OCI-LY7 (cell line): ENCODE measurements at regions not wholly inside any gene's neighbourhood (a gene's known extent, or its start where the extent isn't known, plus 50 kb on each side); places are given as distances from the start of the nearest gene placed in this dataset.

ENCODE experiments used
- BruUV-seq: library from RNA; stranded (reverse); fragments of 400-500 nt; replicated peaks from 2 replicates; lab custom pipeline; 2021; lab: Mats Ljungman, UMichigan
- CTCF ChIA-PET: fragments of 300-600 bp; sonication (Branson Sonifier 250); formaldehyde crosslinking; loops from one replicate; lab custom pipeline; 2022; ENCODE audit warnings: antibody characterized with exemption; ENCODE audit not compliant: unreplicated experiment; lab: Charles Lee
- POLR2A ChIA-PET: fragments of 300-600 bp; sonication (Branson Sonifier 250); formaldehyde crosslinking; loops from one replicate; lab custom pipeline; 2022; ENCODE audit warnings: antibody characterized with exemption; lab: Charles Lee
- DNase-seq: peaks from one replicate; pipeline ENCODE4 v3.0.0-alpha.2; 2015; ENCODE audit warnings: low spot score
- H2AFZ ChIP-seq: fragments of 200-600 bp; sonication (generic), shearing (Covaris generic); 2 replicates; pipeline ENCODE4 v1.6.1; 2014; ENCODE audit warnings: mild to moderate bottlenecking, antibody characterized with exemption, low read length, moderate library complexity
- H3K27ac ChIP-seq: fragments of 200-600 bp; sonication (generic); 2 replicates; pipeline ENCODE4 v1.5.1; 2014; ENCODE audit warnings: mixed run types, low read depth, mild to moderate bottlenecking, moderate library complexity, low read length, inconsistent platforms; ENCODE audit not compliant: poor library complexity, severe bottlenecking
- H3K36me3 ChIP-seq: fragments of 200-600 bp; sonication (generic); 2 replicates; pipeline ENCODE4 v1.6.1; 2014; ENCODE audit warnings: mild to moderate bottlenecking, antibody characterized with exemption, low read length, moderate library complexity, mixed read lengths; ENCODE audit not compliant: insufficient read depth
- H3K4me1 ChIP-seq: fragments of 200-600 bp; sonication (generic); 2 replicates; pipeline ENCODE4 v1.5.1; 2014; ENCODE audit warnings: mild to moderate bottlenecking, low read length; ENCODE audit not compliant: insufficient read depth, poor library complexity, severe bottlenecking
- H3K4me2 ChIP-seq: fragments of 200-600 bp; sonication (generic); 2 replicates; pipeline ENCODE4 v1.6.1; 2014; ENCODE audit warnings: mild to moderate bottlenecking, low read length
- H3K4me3 ChIP-seq: fragments of 200-600 bp; sonication (generic); 2 replicates; pipeline ENCODE4 v1.5.1; 2014; ENCODE audit warnings: mild to moderate bottlenecking, low read depth, low read length; ENCODE audit not compliant: poor library complexity, severe bottlenecking
- H3K79me2 ChIP-seq: fragments of 200-600 bp; sonication (generic); 2 replicates; pipeline ENCODE4 v1.6.1; 2016; ENCODE audit warnings: low read depth, mild to moderate bottlenecking, low read length, moderate library complexity, mixed read lengths; ENCODE audit not compliant: insufficient read depth
- H3K9me2 ChIP-seq: fragments of 200-600 bp; sonication (generic); 2 replicates; pipeline ENCODE4 v1.6.1; 2016; ENCODE audit warnings: mild to moderate bottlenecking, low read length, mixed read lengths; ENCODE audit not compliant: insufficient read depth
- H3K9me3 ChIP-seq: fragments of 200-600 bp; sonication (generic); 2 replicates; pipeline ENCODE4 v1.6.1; 2014; ENCODE audit warnings: mild to moderate bottlenecking, mixed run types, low read length, mixed read lengths
- H4K20me1 ChIP-seq: fragments of 200-600 bp; sonication (generic); 2 replicates; pipeline ENCODE4 v1.6.1; 2014; ENCODE audit warnings: mild to moderate bottlenecking, antibody characterized with exemption, low read length, moderate library complexity, mixed read lengths; ENCODE audit not compliant: insufficient read depth
- EZH2phosphoT487 ChIP-seq: fragments of 200-600 bp; sonication (generic); IDR thresholded peaks from 2 replicates; pipeline ENCODE4 v1.6.1; 2018; ENCODE audit warnings: low read depth, borderline replicate concordance, mild to moderate bottlenecking, mixed run types, antibody characterized with exemption, low read length, moderate library complexity, mixed read lengths
- intact Hi-C: fragments of 100-400 bp; cut with micrococcal nuclease; formaldehyde crosslinking; loops from one replicate; pipeline ENCODE4 v1.10.0; 2022; ENCODE audit not compliant: unreplicated experiment
- TF ChIP-seq, protein P1 (sequence below): fragments of 200-600 bp; sonication (generic); conservative IDR thresholded peaks from 2 replicates; pipeline ENCODE4 v1.5.1; 2014; ENCODE audit warnings: mild to moderate bottlenecking, antibody characterized with exemption, low read length, moderate library complexity, mixed read lengths

- Histone ChIP-seq H3K4me1 (no peaks in the 10 kb centered on the region), H3K79me2 (no peaks in the 10 kb centered on the region), H3K9me3 (no peaks in the 10 kb centered on the region), H3K36me3 (no peaks in the 10 kb centered on the region), H4K20me1 (no peaks in the 10 kb centered on the region), H3K4me3 (no peak overlapping the region), H3K9me2 (no peaks in the 10 kb centered on the region), H3K4me2 (no peak overlapping the region), H3K27ac (no peak overlapping the region), H2AFZ (no peak overlapping the region)
- no TSS peak for BruUV-seq
- DNase-seq = no peak
- ChIA-PET POLR2A (interaction anchor here (0.8 kb wide), 1 partner anchor 9 kb away, joined by 3 read pairs; no protein-coding TSS in a partner anchor), CTCF (no interaction called here)
- TF ChIP-seq, protein P1, sequence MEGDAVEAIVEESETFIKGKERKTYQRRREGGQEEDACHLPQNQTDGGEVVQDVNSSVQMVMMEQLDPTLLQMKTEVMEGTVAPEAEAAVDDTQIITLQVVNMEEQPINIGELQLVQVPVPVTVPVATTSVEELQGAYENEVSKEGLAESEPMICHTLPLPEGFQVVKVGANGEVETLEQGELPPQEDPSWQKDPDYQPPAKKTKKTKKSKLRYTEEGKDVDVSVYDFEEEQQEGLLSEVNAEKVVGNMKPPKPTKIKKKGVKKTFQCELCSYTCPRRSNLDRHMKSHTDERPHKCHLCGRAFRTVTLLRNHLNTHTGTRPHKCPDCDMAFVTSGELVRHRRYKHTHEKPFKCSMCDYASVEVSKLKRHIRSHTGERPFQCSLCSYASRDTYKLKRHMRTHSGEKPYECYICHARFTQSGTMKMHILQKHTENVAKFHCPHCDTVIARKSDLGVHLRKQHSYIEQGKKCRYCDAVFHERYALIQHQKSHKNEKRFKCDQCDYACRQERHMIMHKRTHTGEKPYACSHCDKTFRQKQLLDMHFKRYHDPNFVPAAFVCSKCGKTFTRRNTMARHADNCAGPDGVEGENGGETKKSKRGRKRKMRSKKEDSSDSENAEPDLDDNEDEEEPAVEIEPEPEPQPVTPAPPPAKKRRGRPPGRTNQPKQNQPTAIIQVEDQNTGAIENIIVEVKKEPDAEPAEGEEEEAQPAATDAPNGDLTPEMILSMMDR = no peak
- TF ChIP-seq EZH2phosphoT487 = no peak
- intact Hi-C loops = no loop called here
Observed at GRCh38 chr10:36253731-36254130, 611.6 kb upstream of the FZD8 start.

DNA sequence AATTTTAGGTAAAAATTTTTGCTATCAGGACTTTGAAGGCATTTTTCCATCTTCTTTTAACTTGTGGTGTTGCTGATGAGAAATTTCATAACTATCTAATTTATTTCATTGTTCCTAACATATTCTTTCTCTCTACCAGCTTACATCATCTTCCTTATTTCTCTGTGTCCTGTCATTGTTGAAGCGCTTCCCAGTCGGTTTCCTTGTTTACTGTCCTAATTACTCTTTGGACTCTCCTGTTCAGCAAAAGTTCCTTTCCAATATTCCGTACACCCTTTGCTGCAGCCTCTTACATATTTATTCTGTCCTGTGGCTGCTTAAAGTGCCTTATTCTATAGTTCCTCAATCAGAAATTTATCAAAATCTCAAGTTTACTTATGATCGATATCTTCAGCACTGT, 609.0 kb upstream of the FZD8 start:
- no peaks in the 10 kb centered on the region for H4K20me1 ChIP-seq
- DNase-seq = no peak
- no peak overlapping the region for H3K27ac ChIP-seq
- no peaks in the 10 kb centered on the region for H3K9me3 ChIP-seq
- intact Hi-C loops = no loop called here
- ChIA-PET POLR2A (no interaction called here), CTCF (no interaction called here)
- H3K4me1 ChIP-seq = no peaks in the 10 kb centered on the region
- H3K36me3 ChIP-seq = no peaks in the 10 kb centered on the region
- H3K79me2 ChIP-seq = no peaks in the 10 kb centered on the region
- no peaks in the 10 kb centered on the region for H3K9me2 ChIP-seq
- BruUV-seq = no TSS peak
- no peak overlapping the region for H3K4me2 ChIP-seq
- no peak overlapping the region for H2AFZ ChIP-seq
- TF ChIP-seq, protein P1 = no peak
- TF ChIP-seq EZH2phosphoT487 = no peak
- H3K4me3 ChIP-seq = no peak overlapping the region

DNA sequence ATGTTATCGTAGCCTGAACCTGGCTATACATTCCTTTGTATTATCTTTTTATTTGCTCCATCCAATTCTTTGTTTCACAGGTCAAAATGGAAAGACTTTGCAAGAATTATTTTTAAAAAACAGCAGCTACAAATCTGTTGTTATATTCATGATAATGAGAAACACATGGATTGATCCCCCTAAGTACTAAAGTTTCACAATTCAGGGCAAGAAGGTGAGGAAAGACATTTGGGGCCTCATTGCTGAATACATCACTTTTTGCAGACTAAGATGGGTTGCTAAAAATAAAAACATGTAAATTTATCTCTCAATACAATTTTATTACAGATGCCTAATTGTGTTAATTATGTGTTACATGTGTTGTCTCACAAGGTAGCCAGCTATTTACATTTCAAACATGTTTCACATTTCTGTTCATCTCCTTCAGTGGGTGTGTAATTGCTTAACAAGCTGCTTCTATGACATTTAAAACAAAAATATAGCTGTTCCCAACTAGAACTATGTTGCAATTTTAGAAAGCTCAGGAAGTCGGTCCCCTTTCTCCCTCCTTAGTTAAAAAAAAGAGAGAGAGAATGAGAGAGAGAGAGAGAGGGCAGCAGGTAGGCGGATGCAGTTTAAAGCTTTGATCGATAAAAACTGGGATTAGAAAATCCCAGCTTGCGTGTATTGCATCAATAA, 606.3 kb upstream of the FZD8 start:
- no peak overlapping the region for H3K4me2 ChIP-seq
- no peaks in the 10 kb centered on the region for H3K79me2 ChIP-seq
- H3K9me2 ChIP-seq = no peaks in the 10 kb centered on the region
- intact Hi-C loops = no loop called here
- no peaks in the 10 kb centered on the region for H3K36me3 ChIP-seq
- H4K20me1 ChIP-seq = no peaks in the 10 kb centered on the region
- CTCF ChIA-PET = no interaction called here
- H2AFZ ChIP-seq = no peak overlapping the region
- H3K4me3 ChIP-seq = no peak overlapping the region
- DNase-seq = no peak
- no peaks in the 10 kb centered on the region for H3K4me1 ChIP-seq
- TF ChIP-seq EZH2phosphoT487 = no peak
- TF ChIP-seq, protein P1 = no peak
- no TSS peak for BruUV-seq
- no peaks in the 10 kb centered on the region for H3K9me3 ChIP-seq
- no peak overlapping the region for H3K27ac ChIP-seq
- POLR2A ChIA-PET = interaction anchor here (0.6 to 0.8 kb wide), 5 partner anchors 59 to 1668 kb away, joined by 3 to 4 read pairs (median 3); no protein-coding TSS in a partner anchor
